HCT116 (cell line): ENCODE measurements at regions not wholly inside any gene's neighbourhood (a gene's known extent, or its start where the extent isn't known, plus 50 kb on each side); places are given as distances from the start of the nearest gene placed in this dataset.

Source experiments
- ATAC-seq: fragments of 200-7000 bp; cut with Tn5 transposase; 2 replicates; pipeline ENCODE4 v1.9.1; 2020; ENCODE audit warnings: mild to moderate bottlenecking, moderate library complexity
- BruUV-seq: library from RNA; stranded (reverse); fragments of 400-500 nt; replicated peaks from 2 replicates; lab custom pipeline; 2021; lab: Mats Ljungman, UMichigan
- CTCF ChIA-PET: fragments of 300-600 bp; sonication (Branson Sonifier 250); formaldehyde crosslinking; loops from one replicate; lab custom pipeline; 2021; ENCODE audit warnings: antibody characterized with exemption; lab: Charles Lee
- POLR2A ChIA-PET: fragments of 300-600, 350-600 bp; sonication (Branson Sonifier 250); formaldehyde crosslinking; loops from one replicate; lab custom pipeline; 2021; ENCODE audit warnings: antibody characterized with exemption; lab: Charles Lee
- RAD21 ChIA-PET, 2 experiments: fragments of 300-600 bp; sonication (Branson Sonifier 250); formaldehyde crosslinking; loops; one replicate each; lab custom pipeline; 2023; ENCODE audit warnings: low total read pairs in 2 of 2; ENCODE audit not compliant: uncharacterized antibody in 2 of 2, unreplicated experiment in 2 of 2, low non-redundant PET in 1 of 2; lab: Charles Lee
- DNase-seq: peaks from one replicate; pipeline ENCODE4 v3.0.0-alpha.2; 2010; ENCODE audit warnings: low read depth, low spot score
- H2AFZ ChIP-seq: fragments of 200-600 bp; shearing (Covaris generic), sonication (generic); 2 replicates; pipeline ENCODE4 v1.6.1; 2017; ENCODE audit warnings: low read depth, mixed run types, mixed read lengths, antibody characterized with exemption, low read length; ENCODE audit not compliant: poor library complexity, severe bottlenecking
- H3K27ac ChIP-seq: 2 replicates; pipeline ENCODE4 v1.5.1; 2012; ENCODE audit warnings: low read depth, low read length
- H3K27me3 ChIP-seq: fragments of 200-600 bp; sonication (generic); 2 replicates; pipeline ENCODE4 v1.6.1; 2016; ENCODE audit warnings: mixed run types, low read length, mixed read lengths; ENCODE audit not compliant: insufficient read depth
- H3K36me3 ChIP-seq, 2 experiments: fragments of 200-500 bp in 1 of 2; fragments of 200-600 bp in 1 of 2; sonication (Bioruptor generic) in 1 of 2; sonication (generic) in 1 of 2; 2 replicates each; pipeline versions ENCODE4 v1.5.1 to v1.6.1; 2014 to 2016; ENCODE audit warnings: low read length in 2 of 2, inconsistent platforms in 1 of 2, mixed read lengths in 1 of 2, mixed run types in 1 of 2; ENCODE audit not compliant: insufficient read depth in 2 of 2, control insufficient read depth in 1 of 2
- H3K4me1 ChIP-seq, 2 experiments: fragments of 200-600 bp in 1 of 2; sonication (generic) in 1 of 2; 2 replicates each; pipeline versions ENCODE4 v1.5.1 to v1.6.1; 2012 to 2017; ENCODE audit warnings: low read length in 2 of 2, inconsistent platforms in 1 of 2, mild to moderate bottlenecking in 1 of 2, mixed read lengths in 1 of 2, mixed run types in 1 of 2, moderate library complexity in 1 of 2; ENCODE audit not compliant: insufficient read depth in 2 of 2, control insufficient read depth in 1 of 2
- H3K4me2 ChIP-seq: fragments of 200-600 bp; sonication (generic); 2 replicates; pipeline ENCODE4 v1.6.1; 2017; ENCODE audit warnings: mixed run types, low read length, mixed read lengths
- H3K4me3 ChIP-seq, 2 experiments: fragments of 200-600 bp in 1 of 2; sonication (generic) in 1 of 2; replicated peaks in 1 of 2; 2 replicates each; pipeline ENCODE4 v1.5.1; 2011 to 2016; ENCODE audit warnings: low read length in 2 of 2, control low read depth in 1 of 2, low read depth in 1 of 2, mild to moderate bottlenecking in 1 of 2, mixed read lengths in 1 of 2, mixed run types in 1 of 2
- H3K79me2 ChIP-seq: fragments of 200-600 bp; sonication (generic); 2 replicates; pipeline ENCODE4 v1.6.1; 2017; ENCODE audit warnings: mild to moderate bottlenecking, mixed run types, low read length, moderate library complexity, mixed read lengths; ENCODE audit not compliant: insufficient read depth
- H3K9ac ChIP-seq: fragments of 200-600 bp; sonication (generic); 2 replicates; pipeline ENCODE4 v1.6.1; 2016; ENCODE audit warnings: low read length, mixed read lengths
- H3K9me2 ChIP-seq: fragments of 200-600 bp; sonication (generic), shearing (Covaris generic); 2 replicates; pipeline ENCODE4 v1.6.1; 2017; ENCODE audit warnings: mixed run types, mild to moderate bottlenecking, moderate library complexity; ENCODE audit not compliant: insufficient read depth
- H3K9me3 ChIP-seq, 2 experiments: fragments of 200-500 bp in 1 of 2; fragments of 200-600 bp in 1 of 2; sonication (Bioruptor generic) in 1 of 2; sonication (generic) in 1 of 2; 2 replicates each; pipeline ENCODE4 v1.6.1; 2014 to 2017; ENCODE audit warnings: low read length in 2 of 2, mixed read lengths in 2 of 2, inconsistent platforms in 1 of 2, low read depth in 1 of 2, mild to moderate bottlenecking in 1 of 2, mixed run types in 1 of 2, moderate library complexity in 1 of 2; ENCODE audit not compliant: control insufficient read depth in 1 of 2, insufficient read depth in 1 of 2
- H4K20me1 ChIP-seq: fragments of 200-600 bp; sonication (generic), shearing (Covaris generic); 2 replicates; pipeline ENCODE4 v1.6.1; 2017; ENCODE audit warnings: mixed run types, mild to moderate bottlenecking, moderate library complexity; ENCODE audit not compliant: insufficient read depth
- CEBPB ChIP-seq: IDR thresholded peaks from 2 replicates; pipeline ENCODE4 v1.6.1; 2012; ENCODE audit warnings: low read depth
- EGR1 ChIP-seq: IDR thresholded peaks from 2 replicates; pipeline ENCODE4 v1.6.1; 2012; ENCODE audit warnings: low read depth
- ELF1 ChIP-seq: IDR thresholded peaks from 2 replicates; pipeline ENCODE4 v1.6.1; 2012; ENCODE audit warnings: low read depth, borderline replicate concordance
- FOSL1 ChIP-seq: IDR thresholded peaks from 2 replicates; pipeline ENCODE4 v1.6.1; 2012; ENCODE audit warnings: low read depth
- JUND ChIP-seq: IDR thresholded peaks from 2 replicates; pipeline ENCODE4 v1.6.1; 2012
- MAX ChIP-seq: IDR thresholded peaks from 2 replicates; pipeline ENCODE4 v1.6.1; 2012
- REST ChIP-seq: IDR thresholded peaks from 2 replicates; pipeline ENCODE4 v1.6.1; 2012; ENCODE audit warnings: low read depth
- TCF7L2 ChIP-seq: IDR thresholded peaks from 2 replicates; pipeline ENCODE4 v1.7.0; 2011; ENCODE audit warnings: borderline replicate concordance, inconsistent platforms; ENCODE audit not compliant: insufficient read depth, insufficient read length; ENCODE audit errors: extremely low read depth
- YY1 ChIP-seq: IDR thresholded peaks from 2 replicates; pipeline ENCODE4 v1.6.1; 2011; ENCODE audit warnings: low read length, low read depth, moderate library complexity, mild to moderate bottlenecking; ENCODE audit not compliant: insufficient replicate concordance; ENCODE audit errors: extremely low read depth
- ZBTB33 ChIP-seq: IDR thresholded peaks from 2 replicates; pipeline ENCODE4 v1.6.1; 2011; ENCODE audit warnings: mild to moderate bottlenecking, low read length, moderate library complexity; ENCODE audit not compliant: insufficient replicate concordance; ENCODE audit errors: extremely low read depth
- ZFX ChIP-seq: fragments of 450-650 bp; IDR thresholded peaks from 2 replicates; pipeline ENCODE4 v1.6.1; 2017
- intact Hi-C: fragments of 100-400 bp; cut with micrococcal nuclease; formaldehyde crosslinking; loops from 2 replicates; pipeline ENCODE4 v1.10.0; 2022

- H3K27me3 ChIP-seq, result no peaks in the 10 kb centered on the region
- no peaks in the 10 kb centered on the region for H4K20me1 ChIP-seq
- no peak overlapping the region for H3K9ac ChIP-seq
- DNase-seq (no peak), ATAC-seq (no peak)
- H3K79me2 ChIP-seq, result no peaks in the 10 kb centered on the region
- H3K4me1 ChIP-seq, result no peaks in the 10 kb centered on the region
- no peaks in the 10 kb centered on the region for H3K36me3 ChIP-seq
- no peak overlapping the region for H3K4me2 ChIP-seq
- H2AFZ ChIP-seq, result no peak overlapping the region
- no TSS peak for BruUV-seq
- ChIA-PET CTCF (no interaction called here), POLR2A (no interaction called here), RAD21 (no interaction called here)
- H3K27ac ChIP-seq, result no peak overlapping the region
- intact Hi-C loops, result no loop called here
- TF ChIP-seq EGR1 (no peak), CEBPB (no peak), REST (no peak), ZFX (no peak), JUND (no peak), YY1 (no peak)
- H3K4me3 ChIP-seq, result no peak overlapping the region
- no peaks in the 10 kb centered on the region for H3K9me2 ChIP-seq
- H3K9me3 ChIP-seq, result peaks cover 0 to 6% of the 10 kb centered on the region in 2 experiments; a peak in 2 of 4 replicates
These were observed 1272.9 kb downstream of the ROBO1 start for GRCh38 chr3:78494851-78495250.

- no peak overlapping the region for H3K4me3 ChIP-seq
- H3K79me2 ChIP-seq, result no peaks in the 10 kb centered on the region
- no peak overlapping the region for H3K9ac ChIP-seq
- ChIA-PET CTCF (no interaction called here), RAD21 (no interaction called here), POLR2A (no interaction called here)
- H2AFZ ChIP-seq, result no peak overlapping the region
- no peaks in the 10 kb centered on the region for H3K27me3 ChIP-seq
- peaks cover 0 to 6% of the 10 kb centered on the region in 2 experiments; a peak in 2 of 4 replicates for H3K9me3 ChIP-seq
- H3K36me3 ChIP-seq, result no peaks in the 10 kb centered on the region
- intact Hi-C loops, result no loop called here
- H3K4me1 ChIP-seq, result no peaks in the 10 kb centered on the region
- no TSS peak for BruUV-seq
- ATAC-seq, result no peak
- no peaks in the 10 kb centered on the region for H4K20me1 ChIP-seq
- no peaks in the 10 kb centered on the region for H3K9me2 ChIP-seq
- H3K4me2 ChIP-seq, result no peak overlapping the region
- H3K27ac ChIP-seq, result no peak overlapping the region
- DNase-seq, result no peak
- TF ChIP-seq ELF1 (no peak), ZBTB33 (no peak), FOSL1 (no peak), EGR1 (no peak), YY1 (no peak), TCF7L2 (no peak), MAX (no peak), JUND (no peak)
These were observed 1272.5 kb downstream of the ROBO1 start for GRCh38 chr3:78495301-78495700.
